Mesenchymal stem cell (in vitro differentiated cells and primary cell): ENCODE measurements at regions not wholly inside any gene's neighbourhood (a gene's known extent, or its start where the extent isn't known, plus 50 kb on each side); places are given as distances from the start of the nearest gene placed in this dataset.

Experiments
- DNase-seq: peaks from one replicate; pipeline ENCODE4 v3.0.0-alpha.2; 2013
- H2AFZ ChIP-seq: one replicate; pipeline ENCODE4 v1.6.1; 2013; ENCODE audit warnings: low read depth, mild to moderate bottlenecking, control low read depth, inconsistent platforms, low read length, moderate library complexity
- H2AK5ac ChIP-seq: 2 replicates; pipeline ENCODE4 v1.6.1; 2013; ENCODE audit warnings: low read length, moderate library complexity, mild to moderate bottlenecking, inconsistent platforms; ENCODE audit not compliant: severe bottlenecking
- H2BK120ac ChIP-seq: one replicate; pipeline ENCODE4 v1.6.1; 2013; ENCODE audit warnings: low read depth, mild to moderate bottlenecking, inconsistent platforms, low read length, moderate library complexity
- H2BK12ac ChIP-seq, 2 experiments: one replicate each; pipeline ENCODE4 v1.6.1; 2013; ENCODE audit warnings: inconsistent platforms in 2 of 2, low read length in 2 of 2, mild to moderate bottlenecking in 2 of 2, moderate library complexity in 2 of 2, control low read depth in 1 of 2
- H2BK15ac ChIP-seq: one replicate; pipeline ENCODE4 v1.6.1; 2013; ENCODE audit warnings: mild to moderate bottlenecking, low read depth, inconsistent platforms; ENCODE audit not compliant: poor library complexity, severe bottlenecking
- H2BK5ac ChIP-seq: 2 replicates; pipeline ENCODE4 v1.6.1; 2013; ENCODE audit warnings: low read depth, mild to moderate bottlenecking, low read length, control low read depth, inconsistent platforms; ENCODE audit not compliant: poor library complexity, severe bottlenecking
- H3K14ac ChIP-seq, 2 experiments: one replicate each; pipeline ENCODE4 v1.6.1; 2013; ENCODE audit warnings: inconsistent platforms in 2 of 2, low read length in 2 of 2, control low read depth in 1 of 2, mild to moderate bottlenecking in 1 of 2, moderate library complexity in 1 of 2
- H3K18ac ChIP-seq, 2 experiments: one replicate each; pipeline ENCODE4 v1.6.1; 2013; ENCODE audit warnings: inconsistent platforms in 2 of 2, low read length in 2 of 2, control low read depth in 1 of 2, low read depth in 1 of 2, mild to moderate bottlenecking in 1 of 2
- H3K23ac ChIP-seq, 2 experiments: one replicate each; pipeline ENCODE4 v1.6.1; 2013; ENCODE audit warnings: inconsistent platforms in 2 of 2, low read length in 2 of 2, mild to moderate bottlenecking in 2 of 2, moderate library complexity in 2 of 2, control low read depth in 1 of 2
- H3K27ac ChIP-seq: 2 replicates; pipeline ENCODE4 v1.5.1; 2013; ENCODE audit warnings: mild to moderate bottlenecking, moderate library complexity, low read length, control low read depth, inconsistent platforms; ENCODE audit not compliant: poor library complexity, severe bottlenecking
- H3K27me3 ChIP-seq, 2 experiments: 2 replicates each; pipeline versions ENCODE4 v1.6.1 to v1.7.0; 2013; ENCODE audit warnings: low read length in 2 of 2, mild to moderate bottlenecking in 2 of 2, moderate library complexity in 2 of 2, control low read depth in 1 of 2, inconsistent platforms in 1 of 2; ENCODE audit not compliant: control insufficient read depth in 1 of 2, insufficient read depth in 1 of 2
- H3K36me3 ChIP-seq, 2 experiments: 2 replicates each; pipeline versions ENCODE4 v1.6.1 to v1.7.0; 2013; ENCODE audit warnings: low read length in 2 of 2, control low read depth in 1 of 2, inconsistent platforms in 1 of 2, low read depth in 1 of 2, mild to moderate bottlenecking in 1 of 2; ENCODE audit not compliant: insufficient read depth in 2 of 2, control insufficient read depth in 1 of 2
- H3K4ac ChIP-seq, 2 experiments: one replicate each; pipeline ENCODE4 v1.6.1; 2013; ENCODE audit warnings: inconsistent platforms in 2 of 2, low read length in 2 of 2, mild to moderate bottlenecking in 2 of 2, moderate library complexity in 2 of 2, control low read depth in 1 of 2, low read depth in 1 of 2
- H3K4me1 ChIP-seq: 2 replicates; pipeline ENCODE4 v1.6.1; 2013; ENCODE audit warnings: low read depth, low read length, control low read depth; ENCODE audit not compliant: control insufficient read depth, insufficient read depth
- H3K4me2 ChIP-seq: 2 replicates; pipeline ENCODE4 v1.6.1; 2013; ENCODE audit warnings: low read length, mild to moderate bottlenecking, inconsistent platforms; ENCODE audit not compliant: poor library complexity, severe bottlenecking
- H3K4me3 ChIP-seq, 2 experiments: 2 replicates each; pipeline versions ENCODE4 v1.5.1 to v1.7.0; 2013; ENCODE audit warnings: low read length in 2 of 2, mild to moderate bottlenecking in 2 of 2, control low read depth in 1 of 2, low read depth in 1 of 2; ENCODE audit not compliant: insufficient read depth in 1 of 2
- H3K79me1 ChIP-seq: replicated peaks from 2 replicates; pipeline ENCODE4 v1.6.1; 2013; ENCODE audit warnings: mild to moderate bottlenecking, control low read depth, low read length, inconsistent platforms; ENCODE audit not compliant: poor library complexity, severe bottlenecking
- H3K9ac ChIP-seq: 2 replicates; pipeline ENCODE4 v1.7.0; 2013; ENCODE audit warnings: mild to moderate bottlenecking, low read length, moderate library complexity
- H3K9me3 ChIP-seq: 2 replicates; pipeline ENCODE4 v1.7.0; 2013; ENCODE audit warnings: mild to moderate bottlenecking, low read length; ENCODE audit not compliant: control insufficient read depth
- H4K8ac ChIP-seq: one replicate; pipeline ENCODE4 v1.6.1; 2013; ENCODE audit warnings: inconsistent platforms, mild to moderate bottlenecking, low read length, moderate library complexity
- H4K91ac ChIP-seq: one replicate; pipeline ENCODE4 v1.6.1; 2013; ENCODE audit warnings: mild to moderate bottlenecking, low read length, inconsistent platforms
- WGBS: methylation state at CpG from one replicate; pipeline ENCODE4 v1.1.7; 2013; ENCODE audit warnings: mixed read lengths; 5-methylcytosine and 5-hydroxymethylcytosine counted together

GRCh38 chr19:28022506-28022905 is 1190.4 kb downstream of the UQCRFS1 start:
- H3K36me3 ChIP-seq: no peaks in the 10 kb centered on the region
- no peak overlapping the region for H3K4ac ChIP-seq
- H3K4me2 ChIP-seq: no peak overlapping the region
- peaks cover 0 to 30% of the 10 kb centered on the region in 2 experiments for H3K27me3 ChIP-seq
- H2BK5ac ChIP-seq: no peak overlapping the region
- no peak overlapping the region for H2BK120ac ChIP-seq
- H3K14ac ChIP-seq: no peak overlapping the region
- H2BK15ac ChIP-seq: no peak overlapping the region
- no peak overlapping the region for H4K8ac ChIP-seq
- H2BK12ac ChIP-seq: no peak overlapping the region
- no peaks in the 10 kb centered on the region for H3K79me1 ChIP-seq
- 83% methylated on average over 6 of the region's 7 CpGs for WGBS
- H2AFZ ChIP-seq: no peak overlapping the region
- H3K4me1 ChIP-seq: peaks cover 12% of the 10 kb centered on the region
- H3K27ac ChIP-seq: peak overlapping the region; percentile 33
- no peak overlapping the region for H3K9ac ChIP-seq
- H3K23ac ChIP-seq: no peak overlapping the region
- no peak overlapping the region for H3K18ac ChIP-seq
- H2AK5ac ChIP-seq: peak overlapping the region; percentile 31
- no peaks in the 10 kb centered on the region for H3K9me3 ChIP-seq
- no peak overlapping the region for H3K4me3 ChIP-seq
- DNase-seq: no peak
- no peak overlapping the region for H4K91ac ChIP-seq

GRCh38 chr19:28021259-28022185 is 1191.4 kb downstream of the UQCRFS1 start:
- Histone ChIP-seq H2AFZ (no peak overlapping the region), H2BK12ac (no peak overlapping the region), H2BK120ac (no peak overlapping the region), H4K8ac (no peak overlapping the region), H4K91ac (no peak overlapping the region), H3K79me1 (no peaks in the 10 kb centered on the region), H3K27ac (no peak overlapping the region), H3K9ac (no peak overlapping the region), H3K18ac (no peak overlapping the region), H3K4me1 (peaks cover 12% of the 10 kb centered on the region), H3K4me2 (no peak overlapping the region), H3K23ac (no peak overlapping the region), H3K4me3 (no peak overlapping the region), H3K4ac (no peak overlapping the region), H2BK15ac (no peak overlapping the region), H2BK5ac (no peak overlapping the region), H3K9me3 (no peaks in the 10 kb centered on the region), H2AK5ac (no peak overlapping the region), H3K14ac (no peak overlapping the region), H3K36me3 (no peaks in the 10 kb centered on the region), H3K27me3 (peaks cover 0 to 35% of the 10 kb centered on the region in 2 experiments)
- 83% methylated on average over 6 of the region's 8 CpGs for whole genome bisulfite sequencing
- no peak for DNase-seq

- no peaks in the 10 kb centered on the region for H3K36me3 ChIP-seq
- no peak overlapping the region for H3K27ac ChIP-seq
- no peak overlapping the region for H2AK5ac ChIP-seq
- peaks cover 9% of the 10 kb centered on the region for H3K4me1 ChIP-seq
- H3K27me3 ChIP-seq: peaks cover 0 to 41% of the 10 kb centered on the region in 2 experiments
- no peak overlapping the region for H4K91ac ChIP-seq
- H3K4me3 ChIP-seq: no peak overlapping the region
- no peak for DNase-seq
- no peak overlapping the region for H4K8ac ChIP-seq
- H3K79me1 ChIP-seq: no peaks in the 10 kb centered on the region
- H2BK120ac ChIP-seq: no peak overlapping the region
- no peak overlapping the region for H2AFZ ChIP-seq
- no peak overlapping the region for H2BK12ac ChIP-seq
- no peak overlapping the region for H3K4me2 ChIP-seq
- no peak overlapping the region for H2BK15ac ChIP-seq
- no peak overlapping the region for H3K14ac ChIP-seq
- WGBS: 62% methylated on average over 5 of the region's 7 CpGs
- H3K9me3 ChIP-seq: no peaks in the 10 kb centered on the region
- no peak overlapping the region for H3K4ac ChIP-seq
- H3K18ac ChIP-seq: no peak overlapping the region
- H2BK5ac ChIP-seq: no peak overlapping the region
- H3K23ac ChIP-seq: no peak overlapping the region
- no peak overlapping the region for H3K9ac ChIP-seq
These were observed 1192.2 kb downstream of the UQCRFS1 start for GRCh38 chr19:28020619-28021258.

GRCh38 chr19:28019901-28020300 is 1193.0 kb downstream of the UQCRFS1 start:
- Histone ChIP-seq H2BK15ac (no peak overlapping the region), H3K4me3 (no peak overlapping the region), H3K79me1 (no peaks in the 10 kb centered on the region), H3K9ac (no peak overlapping the region), H3K23ac (no peak overlapping the region), H3K36me3 (no peaks in the 10 kb centered on the region), H3K27ac (no peak overlapping the region), H4K8ac (no peak overlapping the region), H3K14ac (no peak overlapping the region), H2AK5ac (no peak overlapping the region), H3K4ac (no peak overlapping the region), H3K4me2 (no peak overlapping the region), H3K9me3 (no peaks in the 10 kb centered on the region), H2BK120ac (no peak overlapping the region), H2AFZ (no peak overlapping the region), H2BK5ac (no peak overlapping the region), H3K4me1 (peaks cover 9% of the 10 kb centered on the region), H2BK12ac (no peak overlapping the region), H3K27me3 (peaks cover 0 to 49% of the 10 kb centered on the region in 2 experiments), H4K91ac (no peak overlapping the region), H3K18ac (no peak overlapping the region)
- WGBS: 86% methylated on average over 6 of the region's 7 CpGs
- no peak for DNase-seq
